Uterus (tissue), 2 donors: ENCODE measurements at regions not wholly inside any gene's neighbourhood (a gene's known extent, or its start where the extent isn't known, plus 50 kb on each side); places are given as distances from the start of the nearest gene placed in this dataset.

Source experiments
- POLR2A ChIP-seq, 2 donors: fragments of 450-650 bp; IDR thresholded peaks; one replicate each; pipeline ENCODE4 v1.6.1; 2016; ENCODE audit warnings: antibody characterized with exemption in 2 of 2, mild to moderate bottlenecking in 1 of 2, moderate library complexity in 1 of 2
- TF ChIP-seq, protein P1 (sequence below), 4 experiments: fragments of 200-600 bp in 2 of 4; fragments of 450-650 bp in 2 of 4; sonication (generic) in 2 of 4; IDR thresholded peaks; one replicate each; pipeline ENCODE4 v1.5.1; 2016 to 2019; ENCODE audit warnings: antibody characterized with exemption in 4 of 4, mild to moderate bottlenecking in 2 of 4, moderate library complexity in 1 of 4

GRCh38 chr12:66862356-66862985, 183.6 kb upstream of the GRIP1 start:
- TF ChIP-seq POLR2A (IDR thresholded peaks at IDR 0.05), result no peak
- TF ChIP-seq, protein P1, sequence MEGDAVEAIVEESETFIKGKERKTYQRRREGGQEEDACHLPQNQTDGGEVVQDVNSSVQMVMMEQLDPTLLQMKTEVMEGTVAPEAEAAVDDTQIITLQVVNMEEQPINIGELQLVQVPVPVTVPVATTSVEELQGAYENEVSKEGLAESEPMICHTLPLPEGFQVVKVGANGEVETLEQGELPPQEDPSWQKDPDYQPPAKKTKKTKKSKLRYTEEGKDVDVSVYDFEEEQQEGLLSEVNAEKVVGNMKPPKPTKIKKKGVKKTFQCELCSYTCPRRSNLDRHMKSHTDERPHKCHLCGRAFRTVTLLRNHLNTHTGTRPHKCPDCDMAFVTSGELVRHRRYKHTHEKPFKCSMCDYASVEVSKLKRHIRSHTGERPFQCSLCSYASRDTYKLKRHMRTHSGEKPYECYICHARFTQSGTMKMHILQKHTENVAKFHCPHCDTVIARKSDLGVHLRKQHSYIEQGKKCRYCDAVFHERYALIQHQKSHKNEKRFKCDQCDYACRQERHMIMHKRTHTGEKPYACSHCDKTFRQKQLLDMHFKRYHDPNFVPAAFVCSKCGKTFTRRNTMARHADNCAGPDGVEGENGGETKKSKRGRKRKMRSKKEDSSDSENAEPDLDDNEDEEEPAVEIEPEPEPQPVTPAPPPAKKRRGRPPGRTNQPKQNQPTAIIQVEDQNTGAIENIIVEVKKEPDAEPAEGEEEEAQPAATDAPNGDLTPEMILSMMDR (IDR thresholded peaks at IDR 0.05), result no peak
